Smooth muscle cell (in vitro differentiated cells): ENCODE measurements at regions not wholly inside any gene's neighbourhood (a gene's known extent, or its start where the extent isn't known, plus 50 kb on each side); places are given as distances from the start of the nearest gene placed in this dataset.

Source experiments
- DNase-seq: peaks from one replicate; lab custom pipeline; 2025; ENCODE audit not compliant: unreplicated experiment; lab: John Stamatoyannopoulos, UW
- H2AFZ ChIP-seq: fragments of 200-600 bp; sonication (generic); 2 replicates; pipeline ENCODE4 v1.6.0; 2016; ENCODE audit warnings: antibody characterized with exemption, low read depth, mild to moderate bottlenecking
- H3F3A ChIP-seq: fragments of 200-600 bp; sonication (generic); 2 replicates; pipeline ENCODE4 v1.6.0; 2017; ENCODE audit warnings: antibody characterized with exemption, low read depth
- H3K27ac ChIP-seq: fragments of 200-600 bp; sonication (generic); 2 replicates; pipeline ENCODE4 v1.5.1; 2016; ENCODE audit warnings: low read depth, mild to moderate bottlenecking
- H3K27me3 ChIP-seq: fragments of 200-600 bp; sonication (generic); 2 replicates; pipeline ENCODE4 v1.6.1; 2016; ENCODE audit warnings: low read depth, mild to moderate bottlenecking
- H3K36me3 ChIP-seq: fragments of 200-600 bp; sonication (generic); 2 replicates; pipeline ENCODE4 v1.5.1; 2016; ENCODE audit warnings: low read depth
- H3K4me1 ChIP-seq: fragments of 200-600 bp; sonication (generic); 2 replicates; pipeline ENCODE4 v1.5.1; 2016; ENCODE audit warnings: low read depth
- H3K4me2 ChIP-seq: fragments of 200-600 bp; sonication (generic); 2 replicates; pipeline ENCODE4 v1.6.0; 2016; ENCODE audit warnings: mild to moderate bottlenecking
- H3K4me3 ChIP-seq: fragments of 200-600 bp; sonication (generic); 2 replicates; pipeline ENCODE4 v1.5.1; 2016; ENCODE audit warnings: mild to moderate bottlenecking
- H3K79me2 ChIP-seq: fragments of 200-600 bp; sonication (generic); 2 replicates; pipeline ENCODE4 v1.6.0; 2016; ENCODE audit warnings: low read depth, mild to moderate bottlenecking
- H3K9ac ChIP-seq: fragments of 200-600 bp; sonication (generic); 2 replicates; pipeline ENCODE4 v1.6.0; 2016; ENCODE audit warnings: low read depth
- H3K9me3 ChIP-seq: fragments of 200-600 bp; sonication (generic); replicated peaks from 2 replicates; pipeline ENCODE4 v1.5.1; 2016; ENCODE audit warnings: low read depth
- H4K20me1 ChIP-seq: fragments of 200-600 bp; sonication (generic); 2 replicates; pipeline ENCODE4 v1.6.0; 2016; ENCODE audit warnings: low read depth
- WGBS: methylation state at CpG from one replicate; pipeline ENCODE4 v1.1.7; 2016; ENCODE audit warnings: low lambda C conversion rate; 5-methylcytosine and 5-hydroxymethylcytosine counted together
- TF ChIP-seq, protein P1 (sequence below): fragments of 200-600 bp; sonication (generic); IDR thresholded peaks from 2 replicates; pipeline ENCODE4 v1.5.1; 2017; ENCODE audit warnings: borderline replicate concordance, mild to moderate bottlenecking, antibody characterized with exemption; ENCODE audit not compliant: insufficient read depth, poor library complexity, severe bottlenecking

DNA sequence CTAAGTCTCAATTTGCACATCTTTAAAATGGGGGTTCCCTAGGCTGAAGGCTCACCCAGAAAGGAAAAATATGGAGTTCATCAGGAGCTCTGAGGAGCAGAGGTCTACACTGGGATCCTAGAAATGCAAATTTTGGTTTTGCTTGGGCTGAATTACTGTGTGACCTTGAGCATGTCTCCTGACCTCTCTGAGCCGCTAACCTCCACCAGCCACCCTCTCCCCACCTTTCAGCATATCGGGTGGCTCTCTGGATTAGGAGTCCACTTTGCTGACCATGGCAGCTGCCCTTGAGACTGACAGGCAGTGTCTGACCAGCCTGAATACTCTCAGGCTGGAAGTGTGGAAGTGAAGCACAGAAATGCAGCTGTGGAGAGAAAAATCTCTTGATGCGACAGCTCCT lies 165.9 kb upstream of the LRFN2 start:
- no peak overlapping the region for H3K27ac ChIP-seq

DNA sequence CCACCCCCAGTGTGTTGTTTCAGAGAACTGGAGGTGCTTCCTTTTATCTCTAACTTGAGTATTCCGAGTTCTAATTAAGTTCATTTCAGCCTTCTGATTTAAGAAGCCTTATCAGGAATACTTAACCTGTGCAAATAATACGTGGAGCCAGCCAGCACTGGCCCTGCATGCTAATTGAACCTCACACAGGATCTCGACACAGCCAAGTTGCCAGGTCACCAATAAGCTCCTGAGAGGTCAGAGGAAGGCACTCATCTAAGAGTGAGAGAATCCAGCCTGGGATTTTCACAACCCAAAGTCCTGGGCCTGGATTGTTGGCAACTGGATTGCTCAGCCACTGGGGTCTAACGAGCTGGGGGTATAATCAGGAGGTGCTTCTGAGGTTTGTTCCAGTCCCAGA lies 157.7 kb upstream of the LRFN2 start:
- TF ChIP-seq, protein P1, sequence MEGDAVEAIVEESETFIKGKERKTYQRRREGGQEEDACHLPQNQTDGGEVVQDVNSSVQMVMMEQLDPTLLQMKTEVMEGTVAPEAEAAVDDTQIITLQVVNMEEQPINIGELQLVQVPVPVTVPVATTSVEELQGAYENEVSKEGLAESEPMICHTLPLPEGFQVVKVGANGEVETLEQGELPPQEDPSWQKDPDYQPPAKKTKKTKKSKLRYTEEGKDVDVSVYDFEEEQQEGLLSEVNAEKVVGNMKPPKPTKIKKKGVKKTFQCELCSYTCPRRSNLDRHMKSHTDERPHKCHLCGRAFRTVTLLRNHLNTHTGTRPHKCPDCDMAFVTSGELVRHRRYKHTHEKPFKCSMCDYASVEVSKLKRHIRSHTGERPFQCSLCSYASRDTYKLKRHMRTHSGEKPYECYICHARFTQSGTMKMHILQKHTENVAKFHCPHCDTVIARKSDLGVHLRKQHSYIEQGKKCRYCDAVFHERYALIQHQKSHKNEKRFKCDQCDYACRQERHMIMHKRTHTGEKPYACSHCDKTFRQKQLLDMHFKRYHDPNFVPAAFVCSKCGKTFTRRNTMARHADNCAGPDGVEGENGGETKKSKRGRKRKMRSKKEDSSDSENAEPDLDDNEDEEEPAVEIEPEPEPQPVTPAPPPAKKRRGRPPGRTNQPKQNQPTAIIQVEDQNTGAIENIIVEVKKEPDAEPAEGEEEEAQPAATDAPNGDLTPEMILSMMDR = no peak
- H3K9ac ChIP-seq = no peak overlapping the region
- no peaks in the 10 kb centered on the region for H4K20me1 ChIP-seq
- peaks cover 29% of the 10 kb centered on the region for H3K27me3 ChIP-seq
- H3K4me1 ChIP-seq = no peaks in the 10 kb centered on the region
- no peaks in the 10 kb centered on the region for H3K36me3 ChIP-seq
- H3K79me2 ChIP-seq = no peaks in the 10 kb centered on the region
- no peak overlapping the region for H3K4me2 ChIP-seq
- no peaks in the 10 kb centered on the region for H3K9me3 ChIP-seq
- DNase-seq = no peak
- H3K4me3 ChIP-seq = no peak overlapping the region
- no peaks in the 10 kb centered on the region for H3F3A ChIP-seq
- no peak overlapping the region for H3K27ac ChIP-seq
- 76% methylated on average over 4 of the region's 4 CpGs for WGBS
- H2AFZ ChIP-seq = no peak overlapping the region

More for the DNA sequence above, 165.9 kb upstream of the LRFN2 start:
- DNase-seq = no peak
- WGBS = 88% methylated on average over 3 of the region's 3 CpGs
- TF ChIP-seq, protein P1 = no peak
- H3F3A ChIP-seq = peaks cover 4% of the 10 kb centered on the region
- no peak overlapping the region for H2AFZ ChIP-seq
- no peaks in the 10 kb centered on the region for H3K36me3 ChIP-seq
- no peak overlapping the region for H3K4me2 ChIP-seq
- H3K9ac ChIP-seq = no peak overlapping the region
- peaks cover 38% of the 10 kb centered on the region for H3K27me3 ChIP-seq
- no peaks in the 10 kb centered on the region for H4K20me1 ChIP-seq
- H3K79me2 ChIP-seq = no peaks in the 10 kb centered on the region
- H3K4me1 ChIP-seq = peaks cover 11% of the 10 kb centered on the region
- no peaks in the 10 kb centered on the region for H3K9me3 ChIP-seq
- H3K4me3 ChIP-seq = no peak overlapping the region

DNA sequence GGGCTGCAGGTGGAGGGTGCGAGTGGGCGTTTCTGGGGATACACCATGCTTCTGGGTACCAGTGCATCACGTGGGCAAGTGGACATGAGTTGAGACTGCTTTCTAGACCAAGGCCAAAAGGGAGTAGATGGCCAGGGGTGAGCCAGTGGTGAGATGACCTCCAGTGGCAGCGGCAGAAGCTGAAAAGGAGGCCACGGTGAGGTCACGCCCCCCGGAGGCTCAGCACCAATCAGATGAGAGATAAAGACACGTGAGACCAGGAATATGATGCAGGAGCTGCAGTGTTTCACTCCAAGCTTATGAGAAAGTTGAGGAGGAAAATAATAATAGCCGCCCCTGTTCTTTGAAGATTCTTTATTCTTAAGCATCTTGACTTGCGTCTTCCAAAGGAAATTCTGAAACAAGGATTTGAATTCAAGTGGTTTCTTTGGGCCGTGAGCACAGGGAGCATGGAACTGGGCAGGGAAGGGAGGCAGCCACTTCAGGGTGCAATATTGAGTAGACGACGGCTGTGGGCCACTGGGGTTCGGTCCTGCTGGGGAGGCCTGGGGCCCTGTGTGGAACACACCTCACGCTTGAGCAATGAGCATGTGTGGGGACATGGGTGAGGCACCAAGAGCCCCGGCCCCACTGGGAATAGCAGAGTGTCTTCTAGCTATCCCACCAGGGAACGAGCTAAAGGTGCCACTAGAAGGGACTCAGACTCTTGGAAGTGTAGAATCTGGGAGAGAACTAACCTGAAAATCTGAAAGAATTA lies 156.7 kb upstream of the LRFN2 start:
- H3K9me3 ChIP-seq = no peaks in the 10 kb centered on the region
- TF ChIP-seq, protein P1 = no peak
- H3K4me2 ChIP-seq = no peak overlapping the region
- WGBS = 90% methylated on average over 17 of the region's 17 CpGs
- H3K27me3 ChIP-seq = peaks cover 20% of the 10 kb centered on the region
- no peak overlapping the region for H3K9ac ChIP-seq
- DNase-seq = no peak
- H3K4me3 ChIP-seq = no peak overlapping the region
- H4K20me1 ChIP-seq = no peaks in the 10 kb centered on the region
- no peaks in the 10 kb centered on the region for H3K36me3 ChIP-seq
- no peak overlapping the region for H2AFZ ChIP-seq
- no peaks in the 10 kb centered on the region for H3K79me2 ChIP-seq
- no peaks in the 10 kb centered on the region for H3K4me1 ChIP-seq
- no peak overlapping the region for H3K27ac ChIP-seq
- no peaks in the 10 kb centered on the region for H3F3A ChIP-seq

DNA sequence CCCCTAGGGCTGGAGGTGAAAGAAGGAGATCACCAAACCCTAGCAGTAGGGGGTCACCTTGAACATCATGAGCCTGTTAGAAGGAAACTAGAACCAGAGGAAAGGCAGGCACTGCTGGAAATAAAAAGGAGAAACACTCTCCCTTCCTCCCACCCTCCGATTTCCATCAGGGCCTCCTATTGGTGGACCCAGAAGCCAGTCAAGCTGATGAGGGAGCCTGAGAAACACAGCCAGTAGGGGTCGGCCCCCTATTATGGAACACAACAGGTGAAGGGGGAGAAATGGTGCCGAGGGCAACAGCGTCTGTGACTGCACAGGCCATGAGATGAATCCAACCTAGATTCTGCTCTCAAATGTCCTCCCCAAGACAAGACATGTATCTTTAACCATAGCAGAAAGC lies 156.1 kb upstream of the LRFN2 start:
- no peak overlapping the region for H3K4me2 ChIP-seq
- no peaks in the 10 kb centered on the region for H3K79me2 ChIP-seq
- no peaks in the 10 kb centered on the region for H3K4me1 ChIP-seq
- peaks cover 13% of the 10 kb centered on the region for H3K27me3 ChIP-seq
- TF ChIP-seq, protein P1 = no peak
- H3K36me3 ChIP-seq = no peaks in the 10 kb centered on the region
- H3K9me3 ChIP-seq = no peaks in the 10 kb centered on the region
- H3F3A ChIP-seq = no peaks in the 10 kb centered on the region
- 78% methylated on average over 4 of the region's 4 CpGs for WGBS
- H4K20me1 ChIP-seq = no peaks in the 10 kb centered on the region
- H2AFZ ChIP-seq = no peak overlapping the region
- DNase-seq = no peak
- H3K9ac ChIP-seq = no peak overlapping the region
- no peak overlapping the region for H3K4me3 ChIP-seq
- H3K27ac ChIP-seq = no peak overlapping the region
